Loucy (cell line): ENCODE measurements at regions not wholly inside any gene's neighbourhood (a gene's known extent, or its start where the extent isn't known, plus 50 kb on each side); places are given as distances from the start of the nearest gene placed in this dataset.

Experiments
- EZH2phosphoT487 ChIP-seq: fragments of 200-600 bp; IDR thresholded peaks from 2 replicates; pipeline ENCODE4 v1.6.1; 2018; ENCODE audit warnings: antibody characterized with exemption, mild to moderate bottlenecking, moderate library complexity, borderline replicate concordance
- TF ChIP-seq, protein P1 (sequence below): fragments of 200-600 bp; sonication (generic); conservative IDR thresholded peaks from 2 replicates; pipeline ENCODE4 v1.5.1; 2014; ENCODE audit warnings: mild to moderate bottlenecking, antibody characterized with exemption, low read length

- TF ChIP-seq, protein P1, sequence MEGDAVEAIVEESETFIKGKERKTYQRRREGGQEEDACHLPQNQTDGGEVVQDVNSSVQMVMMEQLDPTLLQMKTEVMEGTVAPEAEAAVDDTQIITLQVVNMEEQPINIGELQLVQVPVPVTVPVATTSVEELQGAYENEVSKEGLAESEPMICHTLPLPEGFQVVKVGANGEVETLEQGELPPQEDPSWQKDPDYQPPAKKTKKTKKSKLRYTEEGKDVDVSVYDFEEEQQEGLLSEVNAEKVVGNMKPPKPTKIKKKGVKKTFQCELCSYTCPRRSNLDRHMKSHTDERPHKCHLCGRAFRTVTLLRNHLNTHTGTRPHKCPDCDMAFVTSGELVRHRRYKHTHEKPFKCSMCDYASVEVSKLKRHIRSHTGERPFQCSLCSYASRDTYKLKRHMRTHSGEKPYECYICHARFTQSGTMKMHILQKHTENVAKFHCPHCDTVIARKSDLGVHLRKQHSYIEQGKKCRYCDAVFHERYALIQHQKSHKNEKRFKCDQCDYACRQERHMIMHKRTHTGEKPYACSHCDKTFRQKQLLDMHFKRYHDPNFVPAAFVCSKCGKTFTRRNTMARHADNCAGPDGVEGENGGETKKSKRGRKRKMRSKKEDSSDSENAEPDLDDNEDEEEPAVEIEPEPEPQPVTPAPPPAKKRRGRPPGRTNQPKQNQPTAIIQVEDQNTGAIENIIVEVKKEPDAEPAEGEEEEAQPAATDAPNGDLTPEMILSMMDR = no peak
- no peak for TF ChIP-seq EZH2phosphoT487
Measured at GRCh38 chr11:27913650-27914049, 194.3 kb downstream of the KIF18A start.
